Activated naive CD4-positive, alpha-beta T cell treated with anti-CD3 and anti-CD28 coated beads, Interleukin-2, amount 50 U/mL, for 16 hours (primary cell): ENCODE measurements at regions not wholly inside any gene's neighbourhood (a gene's known extent, or its start where the extent isn't known, plus 50 kb on each side); places are given as distances from the start of the nearest gene placed in this dataset.
"Not testable (repeated sequence)": the region's sequence is repeated elsewhere in the genome, so short reads cannot be mapped to it uniquely, and the experiment has no call there.

Experiments used
- DNase-seq: peaks from one replicate; pipeline ENCODE4 v3.0.0-alpha.2; 2020

GRCh38 chr20:53764415-53764800 is 170.8 kb upstream of the ZNF217 start:
- DNase-seq = no peak

- DNase-seq = no peak
Measured at GRCh38 chr20:53763707-53764414, 170.2 kb upstream of the ZNF217 start.

GRCh38 chr20:53762423-53762798 is 168.8 kb upstream of the ZNF217 start:
- not testable (repeated sequence) for DNase-seq

GRCh38 chr20:53760025-53760441 is 166.4 kb upstream of the ZNF217 start:
- no peak for DNase-seq

- DNase-seq = no peak
Measured at GRCh38 chr20:53757472-53757913, 163.9 kb upstream of the ZNF217 start.

GRCh38 chr20:53755733-53756531 is 162.3 kb upstream of the ZNF217 start:
- no peak for DNase-seq

GRCh38 chr20:53753880-53754459 is 160.3 kb upstream of the ZNF217 start:
- no peak for DNase-seq

- DNase-seq = no peak
Measured at GRCh38 chr20:53752971-53753879, 159.6 kb upstream of the ZNF217 start.

GRCh38 chr20:53752583-53752970 is 158.9 kb upstream of the ZNF217 start:
- no peak for DNase-seq

- DNase-seq = no peak
Measured at GRCh38 chr20:53751620-53752318, 158.1 kb upstream of the ZNF217 start.

GRCh38 chr20:53750827-53751619 is 157.4 kb upstream of the ZNF217 start:
- peak; percentile 21 for DNase-seq

GRCh38 chr20:53749499-53749898 is 155.9 kb upstream of the ZNF217 start:
- DNase-seq = no peak

- peak; percentile 17 for DNase-seq
Measured at GRCh38 chr20:53748821-53749421, 155.3 kb upstream of the ZNF217 start.

GRCh38 chr20:53748176-53748575 is 154.5 kb upstream of the ZNF217 start:
- no peak for DNase-seq

- no peak for DNase-seq
Measured at GRCh38 chr20:53743607-53744260, 150.1 kb upstream of the ZNF217 start.

GRCh38 chr20:53742685-53743081 is 149.0 kb upstream of the ZNF217 start:
- DNase-seq = no peak

GRCh38 chr20:53741726-53742028 is 148.0 kb upstream of the ZNF217 start:
- DNase-seq = no peak

- no peak for DNase-seq
Measured at GRCh38 chr20:53739799-53740785, 146.5 kb upstream of the ZNF217 start.
